NCI-H524 (cell line): ENCODE measurements at regions not wholly inside any gene's neighbourhood (a gene's known extent, or its start where the extent isn't known, plus 50 kb on each side); places are given as distances from the start of the nearest gene placed in this dataset.
A peak's percentile ranks its signal among the peaks of the same experiment; 100 is the strongest.

Experiments used
- DNase-seq, 2 experiments: peaks; one replicate each; lab custom pipeline; 2025; lab: John Stamatoyannopoulos, UW

DNA sequence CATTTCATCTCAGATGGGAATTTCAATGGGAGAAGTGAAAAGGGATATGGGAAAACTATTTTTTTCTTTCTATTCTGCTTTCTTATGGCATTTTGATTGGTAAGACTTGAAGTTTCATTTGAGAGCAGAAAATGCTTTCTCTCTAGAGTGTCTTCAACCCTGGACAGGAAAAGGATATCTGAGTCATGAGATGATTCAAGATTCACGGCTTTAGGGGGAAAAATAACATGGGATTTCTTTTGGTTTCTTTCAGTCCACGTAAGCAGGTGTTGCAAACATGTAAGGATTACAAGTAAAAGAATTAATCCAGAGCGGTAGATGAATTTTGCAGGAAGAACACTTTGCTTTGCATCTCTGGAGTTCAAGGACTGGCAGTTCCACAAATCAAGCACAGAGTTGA, 1001.0 kb upstream of the TENM4 start:
- DNase-seq: no peak

GRCh38 chr11:80440835-80441234, 1000.0 kb upstream of the TENM4 start:
- no peak for DNase-seq

DNA sequence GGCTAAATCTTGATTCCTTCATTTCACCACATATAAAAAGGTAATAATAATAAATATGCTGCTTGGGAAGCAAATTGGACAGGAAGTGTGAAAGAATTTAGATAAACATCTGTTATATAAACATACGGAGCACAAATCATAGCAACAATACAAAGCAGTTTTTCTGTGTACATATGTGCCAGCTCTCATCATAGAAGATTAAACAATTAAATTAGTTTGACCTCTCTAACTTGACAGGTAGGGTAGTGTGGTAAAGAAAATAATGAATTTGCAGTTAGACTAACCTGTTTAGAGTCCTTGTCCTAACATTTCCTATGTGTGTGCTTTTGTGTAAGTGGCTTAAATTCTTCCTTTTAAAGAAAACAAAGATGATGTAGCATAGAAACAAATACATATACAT, 995.7 kb upstream of the TENM4 start:
- DNase-seq: no peak

DNA sequence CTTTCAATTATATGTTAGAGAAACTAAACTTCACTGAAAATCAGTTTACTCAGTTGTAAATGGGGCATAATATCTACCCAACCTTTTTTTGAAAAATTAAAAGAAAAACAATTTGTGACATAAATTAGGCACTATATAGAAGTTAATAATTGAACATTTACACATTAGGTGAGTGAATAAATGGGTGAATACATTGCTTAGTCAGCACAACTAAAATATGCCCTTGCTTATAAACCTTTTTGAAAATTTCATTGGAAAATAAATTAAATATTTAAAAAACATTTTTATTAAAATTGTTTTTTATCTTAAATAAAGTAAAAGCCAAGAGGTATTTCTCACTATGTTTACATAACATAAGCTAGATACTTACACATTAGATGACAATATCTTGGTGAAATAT, 994.5 kb upstream of the TENM4 start:
- DNase-seq: no peak

DNA sequence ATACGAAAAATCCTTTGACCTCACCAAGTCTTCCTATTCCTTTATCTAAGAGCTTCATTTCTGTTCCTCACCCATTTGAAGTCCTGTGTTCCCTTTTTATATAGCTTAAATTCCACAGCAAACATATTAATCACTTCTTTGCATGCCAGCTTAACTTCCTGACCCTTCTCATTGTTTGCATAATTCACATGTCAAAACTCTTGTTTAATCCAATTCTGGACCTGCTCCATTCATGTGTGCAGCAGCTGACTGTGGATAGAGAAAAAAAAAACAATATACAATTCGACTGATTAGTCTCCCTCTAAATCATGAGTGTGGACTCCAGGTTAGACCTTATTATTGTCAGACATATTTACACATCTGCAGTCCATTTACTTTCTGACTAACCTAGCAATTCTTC, 991.2 kb upstream of the TENM4 start:
- DNase-seq: no peak

DNA sequence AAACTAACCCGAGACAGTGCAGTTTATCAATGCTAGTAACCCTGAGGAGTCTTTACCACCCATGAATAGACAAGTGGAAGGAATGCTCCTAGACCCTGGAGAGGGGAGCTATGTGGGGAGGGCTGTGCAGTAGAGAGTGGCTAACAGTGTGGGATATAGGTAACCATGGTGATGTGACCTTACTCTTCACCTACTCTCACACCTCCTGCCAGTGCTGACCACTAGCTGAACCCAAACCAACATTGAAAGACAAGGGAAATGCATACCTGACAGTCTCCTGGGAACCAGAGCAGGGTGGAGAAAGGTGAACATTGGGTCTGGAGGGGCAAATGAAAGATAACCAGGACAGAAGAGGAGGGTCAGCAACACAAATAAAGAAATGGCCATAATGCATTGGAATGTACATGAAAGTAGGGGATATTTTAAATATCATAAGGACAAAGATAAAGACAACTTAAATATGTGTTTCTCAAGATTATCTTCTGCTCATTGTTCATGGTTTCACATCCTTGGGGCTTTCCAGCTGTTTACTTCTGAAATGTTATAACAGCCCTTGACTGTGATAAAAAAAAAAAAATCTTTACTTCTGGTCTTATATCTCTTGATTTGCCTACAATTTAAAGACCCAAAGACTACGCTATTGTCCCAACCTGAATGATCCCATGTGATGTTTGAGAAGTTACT, 983.3 kb upstream of the TENM4 start:
- DNase-seq: no peak

- no peak for DNase-seq
Measured at GRCh38 chr11:80420374-80420773, 979.5 kb upstream of the TENM4 start.

DNA sequence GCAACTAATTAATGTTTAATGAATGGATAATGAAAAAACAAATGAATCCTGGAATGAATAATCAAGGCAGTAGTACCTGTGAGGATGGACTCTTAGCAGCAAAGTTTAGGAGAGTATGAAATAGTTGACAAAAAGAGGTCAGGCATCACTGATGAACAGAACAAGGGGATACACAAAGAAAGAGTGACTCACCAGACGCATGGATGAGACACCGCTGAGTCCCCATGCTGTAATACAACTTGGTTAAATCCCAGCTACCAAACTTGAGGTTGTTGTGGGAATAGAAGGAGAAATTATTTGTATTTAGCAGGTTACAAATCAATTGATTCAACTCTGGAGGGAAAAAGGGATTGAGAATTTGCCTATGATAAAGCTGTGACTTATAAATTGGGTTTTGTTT, 976.9 kb upstream of the TENM4 start:
- no peak for DNase-seq

GRCh38 chr11:80415580-80415979, 974.8 kb upstream of the TENM4 start:
- no peak for DNase-seq

- no peak for DNase-seq
Measured at GRCh38 chr11:80414181-80415165, 973.6 kb upstream of the TENM4 start.

DNA sequence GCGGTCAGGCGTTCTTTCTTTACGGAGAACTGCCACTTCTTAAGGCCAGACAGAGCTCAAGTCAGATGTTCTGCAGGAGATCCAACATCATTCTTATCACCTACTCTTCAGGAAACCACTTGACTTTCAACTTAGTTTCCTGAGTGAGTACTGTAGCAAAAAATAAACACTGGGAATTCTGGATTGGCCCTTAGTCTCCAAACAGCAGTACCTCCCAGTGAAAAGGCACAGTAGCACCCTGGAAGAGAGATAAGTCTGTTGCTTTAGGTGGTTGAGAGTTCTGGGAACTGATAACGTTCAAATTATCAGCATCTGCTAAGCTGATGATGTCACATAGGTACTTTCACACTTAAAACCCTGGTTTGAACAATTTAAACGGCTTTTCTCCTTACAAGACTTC, 971.8 kb upstream of the TENM4 start:
- DNase-seq: no peak

- no peak for DNase-seq
Measured at GRCh38 chr11:80393210-80393609, 952.4 kb upstream of the TENM4 start.

DNA sequence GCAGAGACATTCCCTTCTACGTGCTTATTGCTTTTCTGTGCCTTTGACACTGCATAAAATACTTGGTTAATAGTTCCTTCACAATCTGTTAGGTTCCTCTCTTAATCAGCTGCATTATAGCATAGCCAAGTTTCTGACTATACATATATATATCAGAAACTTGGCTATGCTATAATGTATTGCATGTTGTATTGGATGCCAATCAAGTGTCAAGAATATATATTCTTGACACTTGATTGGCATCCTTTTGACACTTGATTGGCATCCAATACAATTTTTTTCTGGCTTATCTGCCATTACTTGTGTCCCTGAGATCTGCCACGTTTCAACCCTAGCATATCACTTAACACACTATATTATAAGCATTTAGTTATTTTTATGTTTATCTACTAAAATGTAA, 949.7 kb upstream of the TENM4 start:
- no peak for DNase-seq

GRCh38 chr11:80388536-80388935, 947.7 kb upstream of the TENM4 start:
- no peak for DNase-seq

GRCh38 chr11:80388130-80388529, 947.3 kb upstream of the TENM4 start:
- peak in 1 of 2 experiments; percentile 16 for DNase-seq

DNA sequence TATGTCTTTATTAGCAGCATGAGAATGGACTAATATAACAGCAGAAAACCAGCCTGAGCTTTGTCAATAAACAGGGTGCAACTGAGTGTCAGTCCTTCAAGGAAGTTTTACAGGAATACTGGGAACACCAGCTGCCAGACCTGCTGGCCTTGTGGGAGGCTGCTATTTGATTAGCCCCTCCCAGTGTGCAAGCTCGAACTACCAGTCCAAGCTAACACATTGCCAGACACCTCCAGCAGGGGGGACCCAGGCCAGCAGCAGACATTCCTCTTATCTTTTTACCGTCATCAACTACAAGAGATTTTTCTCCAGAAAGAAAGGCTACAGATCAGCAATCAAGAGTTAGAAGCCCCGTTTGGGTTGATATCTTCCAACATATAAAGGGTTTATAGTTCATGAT, 942.8 kb upstream of the TENM4 start:
- DNase-seq: peak in 1 of 2 experiments; percentile 27

- no peak for DNase-seq
Measured at GRCh38 chr11:80379620-80380278, 938.9 kb upstream of the TENM4 start.

- no peak for DNase-seq
Measured at GRCh38 chr11:80371931-80372330, 931.1 kb upstream of the TENM4 start.

DNA sequence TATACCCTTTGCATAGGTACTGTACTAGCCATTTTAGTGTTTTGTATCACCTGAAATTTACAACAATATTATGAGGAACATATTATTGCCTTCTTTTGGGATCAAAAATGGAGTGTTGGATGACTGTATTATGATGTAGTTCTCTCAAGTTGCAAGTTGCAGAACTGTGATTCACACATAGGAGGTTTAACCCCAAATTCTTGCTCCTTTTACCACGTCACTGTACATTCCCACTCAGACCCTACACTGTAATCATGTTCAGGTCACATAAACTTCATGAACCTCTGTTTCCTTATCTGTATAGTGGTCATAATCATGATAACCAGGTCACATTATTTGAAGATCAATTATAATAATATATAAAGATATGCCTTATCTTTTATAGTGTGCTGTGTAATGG, 925.1 kb upstream of the TENM4 start:
- DNase-seq: no peak

DNA sequence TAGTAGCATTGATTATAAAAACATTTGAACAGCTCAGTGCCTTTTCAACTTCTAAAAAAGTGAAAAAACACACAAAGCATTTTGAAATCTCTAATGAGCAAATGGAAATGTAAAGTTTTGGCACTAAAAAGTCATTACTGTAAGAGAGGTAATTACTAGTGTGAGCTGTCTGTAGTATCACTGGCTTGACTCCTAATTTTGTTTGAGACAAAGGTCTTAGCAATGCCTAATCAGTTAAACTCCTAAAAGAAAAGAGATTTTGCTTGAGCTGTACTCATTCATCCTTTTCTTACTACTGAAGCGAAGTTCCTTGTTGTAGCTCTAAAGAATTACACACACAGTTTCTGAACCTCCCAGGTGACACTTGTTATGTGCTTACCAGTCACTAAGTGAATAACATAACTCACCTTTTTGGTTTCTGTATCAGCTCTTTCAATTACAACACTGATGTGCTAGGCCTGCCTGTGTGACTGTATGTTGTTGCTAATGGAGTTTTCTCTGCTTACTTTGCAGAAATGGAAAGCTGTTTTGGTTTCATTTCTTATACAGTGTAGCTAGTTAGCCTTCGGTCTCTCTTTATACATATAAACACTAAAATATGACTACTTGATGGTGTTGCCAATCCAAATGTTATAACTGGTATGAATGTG, 924.4 kb upstream of the TENM4 start:
- no peak for DNase-seq

- DNase-seq: no peak
Measured at GRCh38 chr11:80362563-80363340, 921.9 kb upstream of the TENM4 start.
